ENCODE measurements at regions not wholly inside any gene's neighbourhood (a gene's known extent, or its start where the extent isn't known, plus 50 kb on each side); places are given as distances from the start of the nearest gene placed in this dataset.

DNA sequence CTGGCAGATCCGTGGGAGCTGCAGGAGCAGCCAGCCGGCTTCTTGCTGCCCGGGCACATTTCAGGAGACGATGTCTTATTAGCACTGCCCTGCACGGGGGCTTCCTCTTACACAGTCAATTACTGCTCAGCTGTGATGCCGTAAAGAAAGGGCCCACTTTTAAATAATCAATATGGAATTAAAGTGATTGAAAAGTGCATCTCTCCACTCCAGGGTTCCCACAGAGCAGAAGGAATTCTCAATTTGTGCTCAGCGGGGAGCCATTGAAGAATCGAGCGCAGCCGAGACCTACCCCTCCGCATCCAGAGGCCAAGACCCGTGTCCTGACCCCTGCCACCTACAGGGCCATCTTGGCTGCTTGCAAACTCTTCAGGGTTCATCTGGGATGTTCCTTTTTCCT is 399.4 kb upstream of the C16orf82 start:
- TF ChIP-seq, protein P1, sequence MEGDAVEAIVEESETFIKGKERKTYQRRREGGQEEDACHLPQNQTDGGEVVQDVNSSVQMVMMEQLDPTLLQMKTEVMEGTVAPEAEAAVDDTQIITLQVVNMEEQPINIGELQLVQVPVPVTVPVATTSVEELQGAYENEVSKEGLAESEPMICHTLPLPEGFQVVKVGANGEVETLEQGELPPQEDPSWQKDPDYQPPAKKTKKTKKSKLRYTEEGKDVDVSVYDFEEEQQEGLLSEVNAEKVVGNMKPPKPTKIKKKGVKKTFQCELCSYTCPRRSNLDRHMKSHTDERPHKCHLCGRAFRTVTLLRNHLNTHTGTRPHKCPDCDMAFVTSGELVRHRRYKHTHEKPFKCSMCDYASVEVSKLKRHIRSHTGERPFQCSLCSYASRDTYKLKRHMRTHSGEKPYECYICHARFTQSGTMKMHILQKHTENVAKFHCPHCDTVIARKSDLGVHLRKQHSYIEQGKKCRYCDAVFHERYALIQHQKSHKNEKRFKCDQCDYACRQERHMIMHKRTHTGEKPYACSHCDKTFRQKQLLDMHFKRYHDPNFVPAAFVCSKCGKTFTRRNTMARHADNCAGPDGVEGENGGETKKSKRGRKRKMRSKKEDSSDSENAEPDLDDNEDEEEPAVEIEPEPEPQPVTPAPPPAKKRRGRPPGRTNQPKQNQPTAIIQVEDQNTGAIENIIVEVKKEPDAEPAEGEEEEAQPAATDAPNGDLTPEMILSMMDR (IDR thresholded peaks at IDR 0.05), result no peak
- no peak for TF ChIP-seq POLR2A (IDR thresholded peaks at IDR 0.05)
